Heart right ventricle (tissue), 16 donors: ENCODE measurements at regions not wholly inside any gene's neighbourhood (a gene's known extent, or its start where the extent isn't known, plus 50 kb on each side); places are given as distances from the start of the nearest gene placed in this dataset.

Experiments used
- ATAC-seq, 8 donors: fragments of 200-7000 bp; cut with Tn5 transposase; one replicate each; pipeline ENCODE4 v1.9.1; 2020; ENCODE audit warnings: mild to moderate bottlenecking in 8 of 8, moderate library complexity in 8 of 8, moderate number of reproducible peaks in 1 of 8
- DNase-seq, 2 donors: peaks; one replicate each; pipeline ENCODE4 v3.0.0-alpha.2; 2020
- H3K27ac ChIP-seq, 10 donors: fragments of 200-600 bp; sonication (generic) in 2 of 10; one replicate each; pipeline versions ENCODE4 v1.5.0 to v1.8.0; 2020 to 2022; ENCODE audit warnings: mild to moderate bottlenecking in 3 of 10
- H3K27me3 ChIP-seq, 7 donors: fragments of 200-600 bp; one replicate each; pipeline ENCODE4 v1.8.0; 2021 to 2022; ENCODE audit warnings: mild to moderate bottlenecking in 2 of 7
- H3K36me3 ChIP-seq, 9 donors: fragments of 200-600 bp; sonication (generic) in 1 of 9; one replicate each; pipeline versions ENCODE4 v1.5.0 to v1.8.0; 2020 to 2022; ENCODE audit warnings: mild to moderate bottlenecking in 2 of 9
- H3K4me1 ChIP-seq, 9 donors: fragments of 200-600 bp; sonication (generic) in 1 of 9; one replicate each; pipeline versions ENCODE4 v1.5.0 to v1.8.0; 2020 to 2022; ENCODE audit warnings: mild to moderate bottlenecking in 4 of 9
- H3K4me3 ChIP-seq, 10 donors: fragments of 200-600 bp; sonication (generic) in 2 of 10; one replicate each; pipeline versions ENCODE4 v1.5.0 to v1.8.0; 2020 to 2022; ENCODE audit warnings: mild to moderate bottlenecking in 7 of 10, moderate library complexity in 2 of 10
- H3K9me3 ChIP-seq, 11 donors: fragments of 200-600 bp in 10 of 11; sonication (generic) in 2 of 11; one replicate each; pipeline versions ENCODE4 v1.5.0 to v1.8.0; 2013 to 2022; ENCODE audit warnings: mild to moderate bottlenecking in 2 of 11, control low read depth in 1 of 11, moderate library complexity in 1 of 11
- CTCF ChIP-seq, 9 donors: fragments of 200-600 bp; sonication (generic) in 2 of 9; IDR thresholded peaks; one replicate each; pipeline versions ENCODE4 v1.5.0 to v1.8.0; 2021 to 2022; ENCODE audit warnings: antibody characterized with exemption in 9 of 9, mild to moderate bottlenecking in 5 of 9, moderate library complexity in 1 of 9
- WGBS, 2 donors: extraction: QIAGEN DNeasy Blood & Tissue Kit; methylation state at CpG; one replicate each; pipeline ENCODE4 v1.1.7; 2013; ENCODE audit warnings: inconsistent platforms in 1 of 2; 5-methylcytosine and 5-hydroxymethylcytosine counted together
- intact Hi-C, 10 donors: fragments of 100-400 bp; cut with DNase I; formaldehyde crosslinking; loops; one replicate each; pipeline versions ENCODE4 v1.11.1 to v1.14.2; 2022
- donor health status: Arrhythmogenic right ventricular cardiomyopathy.
- donor health status: ischemic (EF 13 %, LVEDD 7.1; RV severe dilation, severe dysfunction).
- donor health status: healthy with polysubstance abuse.
- donor health status: DM: no; HTN: yes; CAD: no.
- donor health status: DM: no; HTN: no; CAD: no.
- donor health status: ischemic (EF 25% LVEDD 6.9; RV normal size, moderate dysfunction).
- donor health status: ischemic (EF 25% LVEDD 5.7; RV mildly dilated, moderate dysfunction).
- donor health status: healthy.
- donor health status: DM: yes; HTN: yes; CAD: no.
- donor health status: Ischemic cardiomyopathy.
- donor health status: ischemic (EF 35%, LVEDD 5.7; RV mildly dilated, moderate dysfunction).
- donor health status: nonischemic (EF 11% LVEDD 7.7; RV severe dilation, severe dysfunction).
- donor health status: DM: yes; HTN: yes; CAD: no.
- donor health status: PGD.
- donor health status: ischemic (EF 29% LVEDD 5.4; RV normal size, mild dysfunction).
- donor health status: nonischemic (EF 23%, LVEDD 6.1; RV moderate dilation, normal function).

- no peaks in the 10 kb centered on the region for H3K27me3 ChIP-seq
- H3K4me3 ChIP-seq: no peak overlapping the region
- intact Hi-C loops: no loop called here
- DNase-seq (no peak), ATAC-seq (no peak)
- no peaks in the 10 kb centered on the region for H3K4me1 ChIP-seq
- TF ChIP-seq CTCF (IDR thresholded peaks at IDR 0.05): no peak
- no peaks in the 10 kb centered on the region for H3K36me3 ChIP-seq
- peaks cover 0 to 10% (median 4%) of the 10 kb centered on the region in 11 donors for H3K9me3 ChIP-seq
- H3K27ac ChIP-seq: no peak overlapping the region
These were observed 57.5 kb upstream of the PDC start for GRCh38 chr1:186518395-186518794.

DNA sequence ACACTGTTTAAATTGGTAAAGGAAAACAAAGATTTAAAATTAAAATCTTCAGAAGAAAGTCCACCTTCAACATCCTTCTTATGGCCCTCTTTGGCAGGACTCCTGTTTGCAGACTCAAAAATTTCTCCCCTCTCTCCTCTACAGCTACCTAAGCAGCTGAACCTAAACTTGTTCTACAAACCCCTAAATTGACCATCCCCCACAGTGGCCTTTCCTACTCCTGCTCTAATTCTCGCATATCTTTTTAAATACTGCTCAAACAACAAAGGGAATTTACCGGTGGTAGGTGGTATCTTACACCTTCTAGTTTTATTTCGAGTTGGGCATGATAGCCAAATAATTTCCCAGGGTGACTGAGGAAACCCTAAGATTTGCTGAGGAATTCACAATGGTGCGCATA, 53.5 kb upstream of the PDC start:
- no peak for ATAC-seq
- no peaks in the 10 kb centered on the region for H3K36me3 ChIP-seq
- H3K4me3 ChIP-seq: no peak overlapping the region
- intact Hi-C loops: no loop called here
- no peak for DNase-seq
- no peak overlapping the region for H3K27ac ChIP-seq
- TF ChIP-seq CTCF (IDR thresholded peaks at IDR 0.05): no peak
- H3K9me3 ChIP-seq: peaks cover 0 to 3% (median 0%) of the 10 kb centered on the region in 11 donors
- peaks cover 0 to 4% (median 0%) of the 10 kb centered on the region in 9 donors for H3K4me1 ChIP-seq
- 73 to 79% methylated on average over 4 of the region's 4 CpGs for WGBS, 2 donors
- H3K27me3 ChIP-seq: no peaks in the 10 kb centered on the region

GRCh38 chr1:186513526-186513925, 52.6 kb upstream of the PDC start:
- H3K27ac ChIP-seq: no peak overlapping the region
- intact Hi-C loops: no loop called here
- H3K36me3 ChIP-seq: no peaks in the 10 kb centered on the region
- ATAC-seq (no peak), DNase-seq (no peak)
- WGBS, 2 donors: 86 to 89% methylated on average over 3 of the region's 3 CpGs
- peaks cover 0 to 4% (median 0%) of the 10 kb centered on the region in 9 donors for H3K4me1 ChIP-seq
- TF ChIP-seq CTCF (IDR thresholded peaks at IDR 0.05): no peak
- no peaks in the 10 kb centered on the region for H3K27me3 ChIP-seq
- H3K9me3 ChIP-seq: peaks cover 0 to 10% (median 0%) of the 10 kb centered on the region in 11 donors
- H3K4me3 ChIP-seq: no peak overlapping the region

- ATAC-seq (no peak), DNase-seq (no peak)
- intact Hi-C loops: no loop called here
- H3K36me3 ChIP-seq: no peaks in the 10 kb centered on the region
- no peak overlapping the region for H3K4me3 ChIP-seq
- peaks cover 0 to 17% (median 0%) of the 10 kb centered on the region in 11 donors for H3K9me3 ChIP-seq
- no peaks in the 10 kb centered on the region for H3K27me3 ChIP-seq
- H3K27ac ChIP-seq: peak overlapping the region in 1 of 10 donors; percentile 57
- WGBS, 2 donors: 86 to 91% methylated on average over 3 of the region's 3 CpGs
- TF ChIP-seq CTCF (IDR thresholded peaks at IDR 0.05): no peak
- peaks cover 0 to 4% (median 0%) of the 10 kb centered on the region in 9 donors for H3K4me1 ChIP-seq
These were observed 52.0 kb upstream of the PDC start for GRCh38 chr1:186512698-186513457.
